H9 (cell line): ENCODE measurements at regions not wholly inside any gene's neighbourhood (a gene's known extent, or its start where the extent isn't known, plus 50 kb on each side); places are given as distances from the start of the nearest gene placed in this dataset.

Experiments used
- DNase-seq: peaks from one replicate; pipeline ENCODE4 v3.0.0-alpha.2; 2017
- H2AFZ ChIP-seq: one replicate; pipeline ENCODE4 v1.6.1; 2013; ENCODE audit warnings: mild to moderate bottlenecking, low read length, control low read depth, moderate library complexity
- H2AK5ac ChIP-seq: 2 replicates; pipeline ENCODE4 v1.6.1; 2013; ENCODE audit warnings: low read length, control low read depth, mixed read lengths; ENCODE audit not compliant: insufficient read length
- H2BK120ac ChIP-seq: one replicate; pipeline ENCODE4 v1.6.1; 2013; ENCODE audit warnings: low read depth, mild to moderate bottlenecking, low read length, control low read depth, inconsistent platforms; ENCODE audit not compliant: poor library complexity, severe bottlenecking
- H2BK12ac ChIP-seq: 2 replicates; pipeline ENCODE4 v1.6.1; 2013; ENCODE audit warnings: low read length, control low read depth, mixed read lengths, low read depth; ENCODE audit not compliant: insufficient read length
- H2BK15ac ChIP-seq: 2 replicates; pipeline ENCODE4 v1.6.1; 2013; ENCODE audit warnings: low read depth, low read length, control low read depth
- H2BK20ac ChIP-seq: one replicate; pipeline ENCODE4 v1.6.1; 2013; ENCODE audit warnings: low read depth, mild to moderate bottlenecking, low read length, control low read depth, inconsistent platforms; ENCODE audit not compliant: poor library complexity, severe bottlenecking
- H2BK5ac ChIP-seq: 2 replicates; pipeline ENCODE4 v1.6.1; 2013; ENCODE audit warnings: low read length, control low read depth, mixed read lengths; ENCODE audit not compliant: insufficient read length
- H3K14ac ChIP-seq: 2 replicates; pipeline ENCODE4 v1.6.1; 2013; ENCODE audit warnings: low read length, control low read depth; ENCODE audit not compliant: insufficient read depth
- H3K18ac ChIP-seq: 2 replicates; pipeline ENCODE4 v1.6.1; 2013; ENCODE audit warnings: low read depth, mild to moderate bottlenecking, mixed read lengths, low read length, control low read depth; ENCODE audit not compliant: insufficient read length
- H3K23ac ChIP-seq: 2 replicates; pipeline ENCODE4 v1.6.1; 2013; ENCODE audit warnings: low read length, control low read depth, mixed read lengths, low read depth; ENCODE audit not compliant: insufficient read length
- H3K23me2 ChIP-seq: 2 replicates; pipeline ENCODE4 v1.6.1; 2013; ENCODE audit warnings: low read depth, mild to moderate bottlenecking, mixed read lengths, low read length, control low read depth; ENCODE audit not compliant: insufficient read length, poor library complexity, severe bottlenecking
- H3K27ac ChIP-seq: 2 replicates; pipeline ENCODE4 v1.5.1; 2013; ENCODE audit warnings: low read length, control low read depth, mixed read lengths, low read depth; ENCODE audit not compliant: insufficient read length
- H3K27me3 ChIP-seq: 2 replicates; pipeline ENCODE4 v1.6.1; 2013; ENCODE audit warnings: low read length, control low read depth, inconsistent platforms; ENCODE audit not compliant: insufficient read depth
- H3K4ac ChIP-seq: 2 replicates; pipeline ENCODE4 v1.6.1; 2013; ENCODE audit warnings: low read depth, mild to moderate bottlenecking, control low read depth, inconsistent platforms, low read length, moderate library complexity
- H3K4me1 ChIP-seq: 2 replicates; pipeline ENCODE4 v1.6.1; 2013; ENCODE audit warnings: low read length, control low read depth, inconsistent platforms; ENCODE audit not compliant: insufficient read depth
- H3K4me2 ChIP-seq: 2 replicates; pipeline ENCODE4 v1.6.1; 2013; ENCODE audit warnings: low read length, control low read depth, mixed read lengths; ENCODE audit not compliant: insufficient read length, insufficient read depth
- H3K56ac ChIP-seq: 2 replicates; pipeline ENCODE4 v1.6.1; 2013; ENCODE audit warnings: low read depth, mild to moderate bottlenecking, mixed read lengths, low read length, control low read depth; ENCODE audit not compliant: insufficient read length
- H3K79me1 ChIP-seq: 2 replicates; pipeline ENCODE4 v1.6.1; 2013; ENCODE audit warnings: low read depth, mild to moderate bottlenecking, moderate library complexity, low read length, control low read depth, inconsistent platforms; ENCODE audit not compliant: insufficient read depth, poor library complexity, severe bottlenecking
- H3K79me2 ChIP-seq: 2 replicates; pipeline ENCODE4 v1.6.1; 2013; ENCODE audit warnings: low read length, control low read depth, inconsistent platforms; ENCODE audit not compliant: insufficient read depth
- H3K9ac ChIP-seq: 2 replicates; pipeline ENCODE4 v1.6.1; 2013; ENCODE audit warnings: low read length, control low read depth, mixed read lengths; ENCODE audit not compliant: insufficient read length; ENCODE audit errors: extremely low read depth
- H3K9me3 ChIP-seq: one replicate; pipeline ENCODE4 v1.6.1; 2013; ENCODE audit warnings: low read depth, low read length, inconsistent platforms; ENCODE audit not compliant: control insufficient read depth
- H3T11ph ChIP-seq: one replicate; pipeline ENCODE4 v1.6.1; 2013; ENCODE audit warnings: mild to moderate bottlenecking, low read length, control low read depth, inconsistent platforms
- H4K20me1 ChIP-seq: one replicate; pipeline ENCODE4 v1.6.1; 2013; ENCODE audit not compliant: control insufficient read depth, insufficient read length, insufficient read depth
- H4K5ac ChIP-seq: 2 replicates; pipeline ENCODE4 v1.6.1; 2013; ENCODE audit warnings: low read depth, mild to moderate bottlenecking, mixed read lengths, low read length, control low read depth; ENCODE audit not compliant: insufficient read length
- H4K8ac ChIP-seq: replicated peaks from 2 replicates; pipeline ENCODE4 v1.6.1; 2013; ENCODE audit warnings: low read length, control low read depth, mixed read lengths, low read depth; ENCODE audit not compliant: insufficient read length
- H4K91ac ChIP-seq: 2 replicates; pipeline ENCODE4 v1.6.1; 2013; ENCODE audit warnings: low read depth, mild to moderate bottlenecking, moderate library complexity, mixed read lengths, low read length, control low read depth; ENCODE audit not compliant: insufficient read length
- H3K27ac Mint-ChIP-seq, 3 experiments: 2 replicates in 2 of 3; 3 replicates in 1 of 3; pipeline ENCODE4 v1.8.0; 2020 to 2021; ENCODE audit warnings: mixed read lengths in 3 of 3, mild to moderate bottlenecking in 1 of 3, moderate library complexity in 1 of 3
- H3K27me3 Mint-ChIP-seq: 2 replicates; pipeline ENCODE4 v1.8.0; 2021; ENCODE audit warnings: low read depth, mild to moderate bottlenecking, moderate library complexity, mixed read lengths
- H3K36me3 Mint-ChIP-seq, 3 experiments: 2 replicates in 2 of 3; 3 replicates in 1 of 3; pipeline ENCODE4 v1.8.0; 2020 to 2021; ENCODE audit warnings: low read depth in 3 of 3, mixed read lengths in 3 of 3; ENCODE audit not compliant: insufficient read depth in 1 of 3
- H3K4me1 Mint-ChIP-seq, 2 experiments: 2 replicates each; pipeline ENCODE4 v1.8.0; 2020; ENCODE audit warnings: mixed read lengths in 2 of 2
- H3K4me3 Mint-ChIP-seq, 2 experiments: 2 replicates in 1 of 2; 3 replicates in 1 of 2; pipeline ENCODE4 v1.8.0; 2020 to 2021; ENCODE audit warnings: mild to moderate bottlenecking in 2 of 2, mixed read lengths in 2 of 2, moderate library complexity in 1 of 2
- H3K9me3 Mint-ChIP-seq, 2 experiments: 2 replicates in 1 of 2; 3 replicates in 1 of 2; pipeline ENCODE4 v1.8.0; 2020; ENCODE audit warnings: mild to moderate bottlenecking in 2 of 2, mixed read lengths in 2 of 2, moderate library complexity in 1 of 2
- WGBS: extraction: QIAGEN DNeasy Blood & Tissue Kit; methylation state at CpG from one replicate; pipeline ENCODE4 v1.1.7; 2013; ENCODE audit warnings: missing lambda C conversion rate, low lambda C conversion rate, mixed read lengths; ENCODE audit not compliant: insufficient read length; ENCODE audit errors: extremely low coverage; 5-methylcytosine and 5-hydroxymethylcytosine counted together
- TF ChIP-seq, protein P1 (sequence below): fragments of 200-600 bp; sonication (generic); conservative IDR thresholded peaks from 3 replicates; pipeline ENCODE4 v1.8.0; 2021; ENCODE audit warnings: antibody characterized with exemption, mild to moderate bottlenecking

GRCh38 chr2:66036948-66037347, 398.0 kb upstream of the MEIS1 start:
- TF ChIP-seq, protein P1, sequence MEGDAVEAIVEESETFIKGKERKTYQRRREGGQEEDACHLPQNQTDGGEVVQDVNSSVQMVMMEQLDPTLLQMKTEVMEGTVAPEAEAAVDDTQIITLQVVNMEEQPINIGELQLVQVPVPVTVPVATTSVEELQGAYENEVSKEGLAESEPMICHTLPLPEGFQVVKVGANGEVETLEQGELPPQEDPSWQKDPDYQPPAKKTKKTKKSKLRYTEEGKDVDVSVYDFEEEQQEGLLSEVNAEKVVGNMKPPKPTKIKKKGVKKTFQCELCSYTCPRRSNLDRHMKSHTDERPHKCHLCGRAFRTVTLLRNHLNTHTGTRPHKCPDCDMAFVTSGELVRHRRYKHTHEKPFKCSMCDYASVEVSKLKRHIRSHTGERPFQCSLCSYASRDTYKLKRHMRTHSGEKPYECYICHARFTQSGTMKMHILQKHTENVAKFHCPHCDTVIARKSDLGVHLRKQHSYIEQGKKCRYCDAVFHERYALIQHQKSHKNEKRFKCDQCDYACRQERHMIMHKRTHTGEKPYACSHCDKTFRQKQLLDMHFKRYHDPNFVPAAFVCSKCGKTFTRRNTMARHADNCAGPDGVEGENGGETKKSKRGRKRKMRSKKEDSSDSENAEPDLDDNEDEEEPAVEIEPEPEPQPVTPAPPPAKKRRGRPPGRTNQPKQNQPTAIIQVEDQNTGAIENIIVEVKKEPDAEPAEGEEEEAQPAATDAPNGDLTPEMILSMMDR, result no peak
- DNase-seq, result no peak
- no CpG with 5 or more reads among the region's 1 CpG for WGBS

More at GRCh38 chr2:66036948-66037347, 398.0 kb upstream of the MEIS1 start:
- no peaks in the 10 kb centered on the region for H3K36me3 Mint-ChIP-seq
- Histone ChIP-seq H3K18ac (no peak overlapping the region), H2BK20ac (no peak overlapping the region), H2AFZ (no peak overlapping the region), H3K14ac (no peak overlapping the region), H2BK15ac (no peak overlapping the region), H3K23ac (no peak overlapping the region), H3K9ac (no peak overlapping the region), H3K23me2 (no peaks in the 10 kb centered on the region), H3K4me1 (no peaks in the 10 kb centered on the region), H3T11ph (no peak overlapping the region), H2BK12ac (no peak overlapping the region), H3K79me2 (no peaks in the 10 kb centered on the region), H3K27ac (no peak overlapping the region), H2BK120ac (no peak overlapping the region), H2AK5ac (no peak overlapping the region), H4K91ac (no peak overlapping the region), H3K27me3 (no peaks in the 10 kb centered on the region), H3K56ac (no peak overlapping the region), H4K20me1 (no peaks in the 10 kb centered on the region), H3K79me1 (no peaks in the 10 kb centered on the region), H3K9me3 (no peaks in the 10 kb centered on the region), H4K5ac (no peak overlapping the region), H3K4ac (no peak overlapping the region), H2BK5ac (no peak overlapping the region), H3K4me2 (no peak overlapping the region), H4K8ac (no peak overlapping the region)
- no peak overlapping the region for H3K4me3 Mint-ChIP-seq
- H3K27me3 Mint-ChIP-seq, result no peaks in the 10 kb centered on the region
- no peaks in the 10 kb centered on the region; a peak in 1 of 4 replicates for H3K4me1 Mint-ChIP-seq
- no peaks in the 10 kb centered on the region for H3K9me3 Mint-ChIP-seq
- H3K27ac Mint-ChIP-seq, result no peak overlapping the region
